CD4-positive, alpha-beta T cell treated with Interleukin-17A for 1 hour (primary cell): ENCODE measurements at regions not wholly inside any gene's neighbourhood (a gene's known extent, or its start where the extent isn't known, plus 50 kb on each side); places are given as distances from the start of the nearest gene placed in this dataset.
"Not testable (repeated sequence)": the region's sequence is repeated elsewhere in the genome, so short reads cannot be mapped to it uniquely, and the experiment has no call there.

Experiments used
- DNase-seq: peaks from one replicate; pipeline ENCODE4 v3.0.0-alpha.2; 2020

DNA sequence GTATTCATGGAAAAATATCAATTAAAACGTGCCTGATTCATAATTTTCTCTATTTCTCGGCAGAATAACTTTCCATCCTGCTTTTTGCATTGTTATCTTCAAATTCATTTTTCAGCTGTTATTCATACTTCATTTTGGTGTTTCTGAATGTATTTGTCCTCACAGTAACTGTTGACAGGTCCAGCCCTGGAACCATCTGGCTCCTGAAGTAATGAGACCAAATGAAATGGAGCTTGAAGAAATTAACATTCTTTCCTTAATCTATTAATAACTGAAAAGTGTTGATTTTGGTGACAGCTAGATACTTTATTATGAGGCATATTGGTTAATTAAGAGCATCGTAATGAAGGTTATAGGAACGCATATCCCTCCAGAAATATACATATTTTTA is 257.0 kb upstream of the MINDY3 start:
- no peak for DNase-seq

DNA sequence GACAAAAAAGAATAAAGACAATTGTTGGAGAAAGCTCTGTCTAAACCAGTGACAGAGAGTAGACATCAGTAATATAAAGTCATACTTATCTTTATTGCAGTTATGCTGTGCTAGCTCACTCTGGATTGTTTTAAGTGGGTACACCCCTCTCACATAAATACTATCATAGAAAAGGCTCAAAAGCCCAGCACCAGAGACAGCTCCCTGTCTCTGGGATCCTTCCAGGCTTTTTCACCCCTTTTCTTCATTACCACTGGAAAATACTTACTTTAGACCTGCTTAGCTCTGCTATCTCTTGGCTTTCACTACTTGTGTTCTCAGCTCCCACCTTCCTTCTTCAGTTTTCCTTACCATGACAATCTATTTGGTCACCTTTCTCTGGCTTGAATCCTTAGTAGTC is 259.1 kb upstream of the MINDY3 start:
- DNase-seq: no peak

DNA sequence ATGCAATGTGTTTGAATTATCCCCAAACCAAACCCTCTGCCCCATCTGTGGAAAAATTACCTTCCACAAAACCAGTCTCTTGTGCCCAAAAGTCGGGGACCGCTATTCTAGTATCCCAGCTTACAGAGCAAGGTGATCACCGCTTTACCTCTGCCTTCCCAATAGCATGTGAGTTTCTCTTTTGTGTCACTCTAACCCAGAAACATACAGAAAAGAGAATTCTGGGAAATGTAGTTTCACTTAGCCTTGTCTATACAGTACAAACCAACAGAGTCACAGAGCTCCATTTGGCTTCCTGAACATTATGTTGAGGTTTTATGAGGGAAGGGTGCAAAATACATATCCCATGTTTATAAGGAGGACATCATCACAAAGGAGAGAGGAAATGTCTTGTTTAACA is 260.3 kb upstream of the MINDY3 start:
- no peak for DNase-seq

DNA sequence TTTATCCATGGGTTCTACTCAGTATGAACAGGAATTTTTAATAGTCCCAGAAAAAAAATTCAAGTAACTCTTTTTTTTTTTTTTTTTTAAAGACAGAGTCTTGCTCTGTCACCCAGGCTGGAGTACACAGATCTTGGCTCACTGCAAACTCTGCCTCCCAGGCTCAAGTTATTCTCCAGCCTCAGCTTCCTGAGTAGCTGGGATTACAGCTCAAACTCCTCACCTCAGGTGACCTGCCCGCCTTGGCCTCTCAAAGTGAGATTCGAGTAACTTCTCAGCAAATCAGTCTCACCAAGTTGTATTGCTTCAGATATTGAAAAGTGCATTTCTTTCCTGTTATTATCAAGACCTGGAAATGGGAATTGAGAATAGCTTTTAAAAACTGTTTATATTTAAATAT is 281.2 kb upstream of the MINDY3 start:
- no peak for DNase-seq

DNA sequence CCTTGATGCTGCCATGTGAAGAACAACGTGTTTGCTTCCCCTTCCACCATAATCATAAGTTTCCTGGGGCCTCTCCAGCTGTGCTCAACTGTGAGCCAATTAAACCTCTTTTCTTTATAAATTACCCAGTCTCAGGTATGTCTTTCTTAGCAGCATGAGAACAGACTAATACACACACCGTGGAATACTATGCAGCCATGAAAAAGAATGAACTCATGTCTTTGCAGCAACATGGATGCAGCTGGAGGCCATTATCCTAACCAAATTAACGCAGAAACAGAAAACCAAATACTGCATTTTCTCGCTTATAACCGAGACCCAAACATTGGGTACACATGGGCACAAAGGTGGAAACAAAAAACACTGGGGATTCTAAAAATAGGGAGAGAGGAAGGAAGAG is 286.7 kb upstream of the MINDY3 start:
- DNase-seq: no peak

DNA sequence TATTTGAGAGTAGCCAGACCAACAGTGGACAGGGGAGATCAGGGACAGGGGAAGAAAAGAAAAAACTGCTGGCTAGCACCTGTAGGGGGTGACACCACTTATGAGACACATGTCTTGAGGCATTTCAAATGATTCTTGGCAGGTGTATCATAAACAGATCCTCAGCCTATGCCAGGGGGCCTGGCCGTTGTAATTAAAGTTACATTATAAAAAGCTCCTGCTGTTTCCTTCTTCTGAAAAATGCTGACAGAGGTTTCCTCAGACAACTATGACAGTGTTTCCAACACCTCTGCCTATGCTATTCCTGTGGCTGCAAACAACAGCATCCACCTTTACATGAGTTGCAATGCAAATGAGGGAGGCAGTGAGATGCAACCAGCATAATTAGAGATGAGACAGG is 281.0 kb upstream of the PTER start:
- no peak for DNase-seq

DNA sequence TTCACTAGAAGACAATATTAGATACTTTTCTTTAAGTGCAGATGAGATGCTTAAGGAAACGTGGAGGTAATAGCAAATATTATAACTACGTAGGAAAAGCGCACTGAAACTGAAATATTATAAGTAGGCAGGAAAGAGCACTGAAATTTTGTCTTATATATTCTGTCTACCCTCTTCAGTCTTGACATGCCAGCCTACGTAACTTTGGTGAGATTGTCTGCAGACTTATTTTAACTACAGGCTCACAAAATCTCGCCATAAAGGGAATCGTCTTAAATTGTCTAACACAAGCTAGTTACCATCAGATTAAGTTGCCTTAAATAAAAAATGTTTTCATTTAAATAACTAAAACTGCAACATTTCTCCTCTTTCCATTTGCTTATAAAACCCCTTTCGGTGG is 280.1 kb upstream of the PTER start:
- DNase-seq: no peak

DNA sequence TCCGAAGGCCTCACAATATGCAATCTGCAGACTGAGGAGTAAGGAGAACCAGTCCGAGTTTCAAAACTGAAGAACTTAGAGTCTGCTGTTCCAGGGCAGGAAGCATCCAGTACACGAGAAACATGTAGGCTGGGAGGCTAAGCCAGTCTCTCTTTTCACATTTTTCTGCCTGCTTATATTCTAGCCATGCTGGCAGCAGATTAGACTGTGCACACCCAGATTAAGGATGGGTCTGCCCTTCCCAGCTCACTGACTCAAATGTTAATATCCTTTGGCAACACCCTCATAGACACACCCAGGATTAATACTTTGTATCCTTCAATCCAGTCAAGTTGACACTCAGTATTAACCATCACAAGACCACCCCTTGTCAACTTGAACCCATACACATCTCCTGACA is 271.7 kb upstream of the PTER start:
- not testable (repeated sequence) for DNase-seq

DNA sequence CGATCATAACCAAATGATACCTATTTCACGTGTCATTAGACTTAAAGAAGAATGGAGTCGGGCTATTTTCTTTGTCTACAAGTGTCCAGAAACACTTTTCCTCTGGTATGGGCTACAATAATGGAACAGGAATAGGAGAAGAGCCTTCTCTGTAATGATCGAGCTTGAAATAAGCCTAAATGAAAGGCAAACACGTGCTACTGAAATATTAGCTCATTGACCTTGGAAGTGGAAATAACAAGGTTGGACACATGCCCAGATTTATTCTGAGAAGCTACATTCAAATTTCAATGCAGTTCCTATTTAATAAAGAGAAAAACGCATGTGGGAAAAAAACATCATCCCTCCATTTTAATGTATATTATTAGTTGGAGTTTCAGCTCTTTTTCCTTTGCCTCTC is 254.7 kb upstream of the PTER start:
- DNase-seq: no peak

DNA sequence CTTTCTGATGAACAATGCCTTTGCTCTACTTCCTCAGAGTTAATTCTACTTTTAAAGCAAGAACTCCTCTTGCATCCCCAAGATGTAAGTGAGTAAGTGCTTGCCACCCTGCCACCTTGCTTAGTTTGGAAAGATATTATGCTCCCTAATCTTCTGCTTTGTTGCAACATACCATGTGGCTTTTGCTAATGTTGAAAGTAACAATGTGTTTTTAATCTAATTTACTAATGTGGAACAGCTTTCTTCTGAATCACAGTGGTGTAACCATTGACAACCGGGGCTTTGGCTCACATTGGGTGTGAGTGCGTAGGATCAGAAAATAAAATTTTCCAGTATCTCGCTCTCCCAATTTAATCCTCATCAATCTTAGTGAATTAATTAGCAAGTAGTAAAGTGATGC is 254.1 kb upstream of the PTER start:
- DNase-seq: no peak

DNA sequence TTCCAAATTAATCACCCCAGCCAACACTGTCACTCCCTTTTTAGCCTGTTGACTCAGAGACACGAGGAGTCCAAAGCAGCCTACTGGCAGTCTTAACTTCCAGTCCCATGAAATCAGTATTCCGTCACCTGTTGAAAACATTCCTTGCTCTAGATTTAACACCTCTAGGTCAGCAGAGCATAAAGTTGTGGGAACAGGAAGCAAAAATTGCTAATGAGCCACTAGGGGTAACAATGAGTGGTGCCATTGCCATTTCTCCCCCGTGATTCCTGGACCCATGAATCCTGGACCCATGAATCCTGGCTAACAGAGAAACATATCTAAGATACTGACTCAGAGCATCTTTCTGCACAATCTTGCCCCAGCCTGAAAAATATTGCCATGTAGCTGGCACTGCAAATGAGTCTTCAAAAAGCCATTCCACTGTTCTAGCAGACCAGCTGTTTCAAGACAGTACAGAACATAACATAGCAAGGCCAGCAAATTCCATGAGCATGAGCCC is 252.7 kb upstream of the PTER start:
- no peak for DNase-seq

DNA sequence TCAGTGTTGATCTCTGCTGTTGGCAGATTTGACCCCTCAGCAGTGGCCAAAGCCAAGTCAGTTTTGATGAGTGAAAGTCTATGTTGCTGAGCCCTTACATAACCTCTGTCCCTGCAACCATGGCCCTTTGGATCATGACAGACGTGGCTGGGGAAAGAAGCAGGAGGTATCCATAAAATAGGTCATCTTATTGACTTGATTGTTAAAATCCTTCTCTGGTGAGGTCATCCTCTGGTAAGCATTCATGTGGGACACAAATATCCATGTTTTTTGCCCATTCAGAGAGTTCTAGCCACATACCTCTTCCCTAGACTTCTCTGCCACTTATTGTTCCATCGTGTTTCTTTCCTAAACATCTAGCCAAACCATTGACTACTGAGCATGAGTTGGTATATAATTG is 251.9 kb upstream of the PTER start:
- DNase-seq: no peak

DNA sequence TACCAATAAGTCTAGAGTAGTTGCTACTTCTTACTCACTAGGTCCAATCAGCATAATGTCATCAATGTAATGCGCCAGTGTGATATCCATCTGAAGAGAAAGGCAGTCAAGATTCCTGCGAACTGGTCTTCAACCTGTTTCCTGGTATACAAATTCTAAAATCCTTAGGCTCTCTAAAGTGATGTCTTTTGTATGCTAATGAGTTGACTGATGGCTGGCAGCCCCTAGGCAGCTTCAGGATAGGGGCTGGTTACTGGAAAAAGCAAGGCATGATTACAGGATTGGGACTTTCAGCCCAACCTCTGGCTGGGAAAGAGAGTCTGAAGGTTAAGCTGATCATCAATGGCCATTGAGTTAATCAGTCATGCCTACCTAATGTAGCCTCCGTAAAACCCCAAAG is 250.2 kb upstream of the PTER start:
- DNase-seq: no peak

DNA sequence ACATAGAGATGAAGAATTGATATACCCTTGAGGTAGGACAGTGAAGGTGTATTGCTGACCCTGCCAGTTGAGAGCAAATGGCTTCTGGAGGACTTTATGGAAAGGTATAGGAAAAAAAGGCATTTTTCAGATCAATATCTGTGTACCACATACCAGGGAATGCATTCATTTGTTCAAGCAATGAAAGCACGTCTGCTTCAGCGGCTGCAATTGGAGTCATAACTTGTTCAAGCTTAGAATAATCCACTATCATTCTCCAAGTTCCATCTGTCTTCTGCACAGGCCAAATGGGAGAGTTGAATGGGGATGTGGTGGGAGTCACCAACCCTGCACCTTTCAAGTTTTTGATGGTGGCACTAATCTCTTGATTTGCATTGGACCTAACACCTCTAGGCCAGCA is 249.6 kb upstream of the PTER start:
- no peak for DNase-seq

DNA sequence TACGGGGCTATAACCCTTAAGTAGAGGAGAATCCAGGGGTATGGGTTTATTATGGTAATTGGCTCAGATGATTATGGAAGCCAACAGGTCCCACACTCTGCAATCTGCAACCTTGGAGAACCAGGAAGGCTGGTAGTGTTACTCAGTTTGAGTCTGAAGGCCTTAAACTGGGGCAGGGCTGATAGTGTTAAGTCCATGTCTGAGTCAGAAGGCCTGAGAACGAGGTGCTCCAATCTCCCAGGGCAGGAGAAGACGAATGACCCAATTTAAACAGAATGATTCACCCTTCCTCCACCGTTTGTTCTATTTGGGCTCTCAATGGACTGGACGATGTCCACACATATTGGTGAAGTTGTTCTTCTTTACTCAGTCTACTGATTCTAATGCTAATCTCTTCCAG is 244.5 kb upstream of the PTER start:
- no peak for DNase-seq

DNA sequence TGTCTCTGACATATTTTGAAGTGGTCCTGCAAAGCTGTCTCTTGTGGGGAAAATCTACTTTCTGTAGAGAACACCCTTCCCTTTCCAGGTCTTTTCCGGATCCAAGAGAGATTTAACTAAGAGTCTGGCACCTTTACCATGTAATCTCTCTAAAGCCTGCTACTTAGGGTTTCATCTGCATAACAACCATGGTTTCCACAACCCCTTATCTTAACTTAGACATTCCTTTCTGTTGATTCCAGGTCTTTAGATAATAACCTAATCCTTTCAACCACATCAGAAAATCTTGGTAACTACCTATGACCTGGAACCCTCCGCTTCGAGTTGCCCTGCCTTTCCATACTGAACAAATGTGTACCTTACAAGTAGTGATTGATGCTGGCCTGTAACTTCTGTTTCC is 243.6 kb upstream of the PTER start:
- DNase-seq: no peak

DNA sequence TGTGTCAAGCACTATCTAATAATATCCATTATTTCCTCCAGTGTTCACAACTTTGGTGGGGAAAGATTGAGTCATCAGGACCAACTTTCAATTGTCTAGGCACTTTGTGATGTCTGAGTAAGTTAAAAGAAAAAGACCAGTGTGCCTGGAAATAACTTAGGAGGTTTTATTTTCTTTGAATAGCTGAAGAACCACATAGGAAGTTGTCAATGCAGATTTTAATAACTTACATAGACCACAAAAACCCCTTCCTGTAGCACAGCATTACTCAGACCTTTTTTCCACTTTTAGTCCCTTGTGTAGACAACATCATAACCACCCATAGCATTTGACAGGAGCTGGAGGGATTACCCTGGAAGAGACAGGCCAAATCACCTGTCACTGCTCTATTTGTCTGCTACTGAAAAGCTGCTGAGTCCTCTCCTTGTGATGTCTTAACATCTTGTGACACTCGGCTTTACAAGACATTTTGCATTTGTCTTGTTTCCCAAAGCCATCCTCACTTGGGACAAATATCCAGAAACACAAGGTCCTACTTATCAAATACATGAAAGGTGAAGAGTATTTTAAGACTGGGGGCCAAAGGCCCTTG is 241.5 kb upstream of the PTER start:
- peak; percentile 1 for DNase-seq

DNA sequence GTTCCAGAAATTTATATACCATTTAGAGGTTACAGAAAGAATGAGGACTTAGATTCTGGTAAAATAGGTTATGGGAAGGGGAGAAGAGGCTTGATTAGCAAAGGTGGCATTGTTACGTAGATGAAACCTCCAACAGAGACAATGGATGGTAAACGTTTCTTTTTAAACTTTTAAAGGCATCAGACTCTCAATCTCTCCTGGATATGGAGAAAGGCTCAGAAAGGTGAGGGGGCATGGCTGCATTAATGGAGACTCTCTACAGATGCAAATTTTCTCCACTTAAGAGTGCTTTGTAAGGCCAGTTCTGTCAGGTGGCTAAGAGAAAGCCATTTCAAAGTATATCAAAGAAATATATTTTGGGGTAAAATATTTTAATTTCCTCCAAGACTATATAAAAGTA is 240.9 kb upstream of the PTER start:
- no peak for DNase-seq

DNA sequence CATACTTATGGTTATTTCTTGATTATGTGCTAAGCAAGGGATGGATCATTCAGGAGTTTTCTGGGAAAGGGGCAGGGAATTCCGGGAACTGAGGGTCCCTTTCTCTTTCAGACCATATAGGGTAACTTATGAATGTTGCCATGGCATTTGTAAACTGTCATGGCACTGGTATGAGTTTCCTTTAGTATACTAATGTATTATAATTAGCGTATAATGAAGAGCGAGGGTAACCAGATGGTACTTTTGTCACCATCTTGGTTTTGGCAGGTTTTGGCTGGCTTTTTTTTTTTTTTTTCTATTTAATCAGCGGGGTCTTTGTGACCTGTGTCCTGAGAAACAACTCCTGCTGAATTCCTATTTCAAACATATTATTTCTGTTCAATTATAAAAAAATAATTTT is 237.6 kb upstream of the PTER start:
- no peak for DNase-seq

DNA sequence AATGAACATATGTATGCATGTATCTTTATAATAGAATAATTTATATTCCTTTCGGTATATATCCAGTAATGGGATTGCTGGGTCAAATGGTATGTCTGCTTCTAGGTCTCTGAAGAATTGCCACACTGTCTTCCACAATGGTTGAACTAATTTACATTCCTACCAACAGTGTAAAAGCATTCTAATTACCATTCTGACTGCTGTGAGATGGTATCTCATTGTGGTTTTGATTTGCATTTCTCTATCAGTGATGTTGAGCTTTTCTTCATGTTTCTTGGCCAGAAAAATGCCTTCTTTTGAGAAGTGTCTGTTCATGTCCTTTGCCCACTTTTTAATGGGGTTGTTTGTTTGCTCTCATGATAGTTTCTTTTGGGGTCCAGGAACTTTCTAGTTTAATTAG is 213.2 kb upstream of the PTER start:
- DNase-seq: not testable (repeated sequence)

DNA sequence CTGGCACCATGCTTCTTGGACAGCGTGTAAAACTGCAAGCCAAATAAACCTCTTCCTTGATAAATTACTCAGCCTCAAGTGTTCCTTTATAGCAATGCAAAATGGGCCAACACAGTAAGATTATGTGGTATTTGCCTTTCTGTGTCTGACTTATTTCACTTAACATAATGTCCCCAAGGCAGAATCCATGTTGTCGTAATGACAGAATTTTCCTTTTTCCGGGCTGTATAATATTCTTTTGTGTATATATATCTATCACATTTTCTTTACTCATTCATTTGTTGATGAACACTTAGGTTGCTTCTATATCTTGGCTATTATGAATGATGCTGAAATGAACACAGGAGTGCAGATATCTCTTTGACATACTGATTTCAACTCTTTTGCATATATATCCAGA is 209.1 kb upstream of the PTER start:
- no peak for DNase-seq

DNA sequence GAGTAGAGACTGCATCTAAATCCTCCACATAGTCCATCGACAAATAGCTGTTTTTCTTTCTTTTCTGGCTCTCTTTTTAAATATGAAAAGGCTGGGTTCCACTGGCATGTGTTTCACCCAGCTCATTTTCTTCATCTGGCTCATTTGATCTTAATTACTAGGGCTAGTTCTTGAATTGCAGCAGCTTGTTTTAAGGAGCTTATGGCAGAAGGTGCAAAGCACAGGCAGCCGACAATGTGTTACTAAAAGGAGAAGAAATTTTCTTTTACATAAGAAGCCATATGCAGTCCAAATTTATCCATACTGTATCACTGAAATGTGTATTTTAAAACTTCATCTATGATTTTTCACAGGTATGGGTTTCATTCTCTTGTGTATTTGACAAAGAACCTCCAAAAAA is 205.6 kb upstream of the PTER start:
- DNase-seq: no peak

DNA sequence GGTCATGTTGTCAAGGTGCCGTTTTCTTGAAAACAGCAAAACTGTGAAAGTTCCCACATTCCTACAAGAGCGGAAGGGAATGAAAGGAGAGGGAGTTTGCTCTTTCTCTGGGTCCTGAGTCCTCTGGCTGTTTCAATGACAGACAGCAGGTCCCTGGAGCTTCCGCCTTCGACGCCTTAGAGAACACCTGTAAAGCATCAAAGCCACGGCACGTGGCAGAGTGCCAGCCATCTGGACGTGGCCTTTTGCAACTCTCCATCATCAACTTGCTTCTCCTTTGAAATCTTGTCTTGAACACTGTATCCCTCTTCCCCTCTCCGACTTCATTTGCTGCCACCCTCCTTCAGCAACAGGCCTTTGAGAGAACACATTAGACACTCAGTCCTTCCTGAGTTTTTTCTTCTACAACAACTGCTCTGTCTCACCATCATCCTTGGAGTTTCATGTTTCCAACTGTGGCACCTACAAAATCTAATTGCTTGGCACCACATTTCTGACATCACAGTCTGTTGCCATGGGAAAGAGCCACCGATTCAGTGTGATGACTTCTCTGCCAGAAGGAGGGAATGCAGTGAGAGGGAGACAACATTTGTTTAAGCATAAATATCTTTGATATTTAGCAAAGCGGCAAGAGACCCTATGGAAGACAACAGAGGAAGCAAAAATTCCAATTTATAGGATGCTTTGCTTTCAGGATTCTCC is 204.9 kb upstream of the PTER start:
- DNase-seq: no peak

DNA sequence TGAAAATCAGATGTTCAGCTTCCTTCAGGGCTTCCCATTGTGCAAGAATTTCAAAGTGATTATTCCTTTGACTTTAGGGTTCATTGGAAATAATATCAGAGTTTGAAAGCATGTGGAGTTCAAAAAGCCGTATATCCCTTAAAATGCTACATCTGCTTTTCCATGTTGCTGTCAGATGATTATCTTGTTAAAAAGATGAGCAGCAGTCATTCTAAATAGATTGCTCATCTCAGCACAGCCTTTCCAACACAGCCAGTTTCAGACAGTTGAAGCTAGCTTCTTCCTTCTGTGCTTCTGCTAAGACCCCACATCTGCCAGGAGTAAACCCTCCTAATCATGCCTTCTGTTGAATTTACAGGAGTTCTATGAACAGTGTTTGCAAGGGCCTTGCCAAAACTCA is 204.4 kb upstream of the PTER start:
- DNase-seq: no peak

DNA sequence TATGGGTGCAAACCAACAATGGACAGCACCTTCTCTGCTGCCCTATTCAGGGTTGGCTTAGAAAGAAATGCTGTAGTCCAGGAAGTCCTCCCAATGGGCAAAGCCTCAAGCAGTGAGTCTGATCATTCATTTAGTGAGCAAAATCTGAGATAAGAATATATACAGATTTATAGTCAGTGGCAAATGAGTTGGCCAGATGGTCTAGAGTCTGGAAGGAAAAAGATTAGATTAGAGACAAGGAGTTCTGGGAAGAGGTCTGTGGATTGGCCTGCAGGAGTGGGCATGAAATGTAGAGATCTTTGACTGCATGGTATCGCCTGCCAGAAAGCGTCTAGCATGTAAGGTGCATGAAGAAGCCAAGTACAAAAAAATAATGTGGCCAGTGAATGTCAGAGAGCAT is 201.9 kb upstream of the PTER start:
- no peak for DNase-seq
